CD4-positive, alpha-beta T cell treated with Interleukin-1 beta for 1 hour (primary cell): ENCODE measurements at regions not wholly inside any gene's neighbourhood (a gene's known extent, or its start where the extent isn't known, plus 50 kb on each side); places are given as distances from the start of the nearest gene placed in this dataset.

Experiments used
- DNase-seq, 2 donors: peaks; one replicate each; pipeline ENCODE4 v3.0.0-alpha.2; 2020 to 2022

DNA sequence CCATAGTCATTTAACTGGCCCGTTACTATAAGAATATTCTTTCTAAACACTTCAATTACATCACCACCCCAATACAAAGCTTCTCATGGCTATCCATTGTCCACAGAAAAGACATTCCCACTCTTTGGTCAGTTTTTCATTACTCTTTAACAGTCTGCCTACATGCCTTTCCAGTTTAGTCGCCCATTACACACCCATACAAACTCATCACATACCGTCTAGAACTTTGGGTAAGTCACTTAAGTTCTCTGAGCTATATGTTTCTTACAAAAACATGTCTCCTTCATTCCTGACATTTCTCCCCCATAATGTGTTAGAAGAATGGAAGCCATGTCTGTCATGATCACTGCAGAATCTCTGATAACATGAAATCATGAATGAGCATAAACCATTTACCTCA lies 108.2 kb upstream of the STK17B start:
- DNase-seq = no peak

DNA sequence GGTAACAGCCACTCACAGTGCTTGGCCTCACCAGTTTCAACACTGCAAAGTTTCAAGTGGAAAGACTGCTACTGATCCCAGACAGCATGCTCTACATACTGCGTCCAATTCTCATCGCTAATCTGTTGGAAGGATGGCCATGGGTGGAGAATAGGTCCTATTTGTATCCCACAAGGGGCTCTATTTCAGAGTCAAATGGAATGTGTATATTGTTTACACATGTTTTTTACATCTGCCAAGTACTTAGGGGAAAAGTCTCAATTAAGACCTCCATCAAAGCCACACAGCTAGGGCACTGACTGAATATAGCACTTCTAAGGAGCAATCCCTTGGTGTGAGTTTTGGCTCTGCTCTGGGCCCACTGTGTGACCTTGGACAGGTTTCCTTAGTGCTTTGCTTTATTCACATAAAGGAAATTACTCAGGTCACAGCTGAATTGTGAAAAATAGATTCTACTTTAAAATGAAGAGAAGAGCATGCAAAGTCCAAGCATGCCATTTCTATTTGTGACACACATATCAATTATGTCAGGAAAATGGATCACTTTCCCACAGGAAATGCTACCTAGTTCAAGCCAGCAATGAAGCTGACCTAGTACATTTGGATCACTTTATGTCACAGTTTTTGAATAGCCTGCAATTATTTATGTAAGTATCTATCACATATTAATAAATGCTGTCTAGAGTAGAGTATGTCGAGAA lies 112.9 kb upstream of the STK17B start:
- no peak for DNase-seq

DNA sequence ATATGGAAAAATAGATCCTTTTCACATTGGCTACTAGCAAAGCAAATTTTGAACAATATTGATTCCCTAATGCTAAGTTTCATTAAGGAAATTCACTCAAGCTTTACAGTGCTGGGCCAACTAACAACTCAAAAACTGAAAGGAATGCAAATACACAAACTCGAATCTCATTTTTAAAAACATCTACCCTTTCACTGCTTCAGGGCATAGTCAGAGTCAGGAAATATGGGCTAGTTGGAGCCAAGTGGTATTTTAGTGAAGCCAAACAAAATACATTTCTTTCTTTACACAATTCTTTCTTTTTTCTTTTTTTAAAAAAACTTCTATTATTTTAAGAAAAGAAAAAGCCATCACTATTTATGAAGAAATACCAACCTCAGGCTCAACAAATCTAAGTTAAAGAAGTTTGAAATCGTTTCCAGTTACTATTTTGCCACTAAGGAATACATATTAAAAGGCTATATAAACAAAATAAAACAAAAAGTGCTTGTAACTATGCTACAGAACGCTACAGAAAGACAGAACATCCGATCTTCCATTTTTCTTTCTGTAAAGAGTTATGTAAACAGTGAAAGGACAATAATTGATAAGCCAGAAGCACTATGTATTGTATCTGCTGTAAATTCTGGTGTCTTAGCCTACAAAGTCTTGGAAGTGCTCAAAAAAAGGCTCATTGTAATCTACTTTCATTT lies 113.6 kb upstream of the STK17B start:
- no peak for DNase-seq

DNA sequence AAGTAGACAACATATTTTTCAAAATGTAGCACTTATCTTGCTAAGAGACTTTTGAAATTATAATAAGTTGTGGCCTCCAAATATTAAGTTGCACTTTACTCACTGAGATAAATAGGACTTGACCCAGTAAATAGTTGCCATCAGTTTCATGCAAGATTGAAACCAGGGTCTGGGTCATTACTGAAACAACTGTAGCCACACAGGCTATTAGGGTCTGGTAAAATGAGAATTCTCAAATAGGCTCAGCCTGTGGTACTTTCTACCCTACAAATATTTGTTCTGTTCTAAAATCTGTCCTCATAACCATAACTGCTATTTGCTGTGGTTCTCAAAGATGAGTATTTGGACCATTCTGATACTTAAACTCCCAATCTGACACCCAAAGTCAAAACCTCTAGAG lies 115.4 kb upstream of the STK17B start:
- no peak for DNase-seq

DNA sequence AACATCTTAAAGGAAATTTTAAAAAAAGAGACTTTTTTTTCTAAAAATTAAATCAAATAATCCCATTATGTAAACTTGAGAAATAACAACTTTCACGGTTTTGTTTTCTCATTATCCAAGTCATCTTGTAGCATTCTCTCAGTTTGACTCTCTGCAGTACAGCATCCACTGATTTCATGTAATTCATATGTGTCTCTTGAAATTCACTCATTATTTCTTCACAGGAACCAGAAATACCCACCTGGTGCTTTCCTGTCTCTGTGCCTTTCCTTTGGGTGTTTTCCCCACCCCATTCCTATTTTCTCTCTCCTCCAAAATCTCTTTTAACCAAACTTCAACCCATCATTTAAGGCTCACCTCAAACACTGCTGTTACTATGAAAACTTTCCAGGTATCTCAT lies 116.1 kb upstream of the STK17B start:
- DNase-seq = no peak

DNA sequence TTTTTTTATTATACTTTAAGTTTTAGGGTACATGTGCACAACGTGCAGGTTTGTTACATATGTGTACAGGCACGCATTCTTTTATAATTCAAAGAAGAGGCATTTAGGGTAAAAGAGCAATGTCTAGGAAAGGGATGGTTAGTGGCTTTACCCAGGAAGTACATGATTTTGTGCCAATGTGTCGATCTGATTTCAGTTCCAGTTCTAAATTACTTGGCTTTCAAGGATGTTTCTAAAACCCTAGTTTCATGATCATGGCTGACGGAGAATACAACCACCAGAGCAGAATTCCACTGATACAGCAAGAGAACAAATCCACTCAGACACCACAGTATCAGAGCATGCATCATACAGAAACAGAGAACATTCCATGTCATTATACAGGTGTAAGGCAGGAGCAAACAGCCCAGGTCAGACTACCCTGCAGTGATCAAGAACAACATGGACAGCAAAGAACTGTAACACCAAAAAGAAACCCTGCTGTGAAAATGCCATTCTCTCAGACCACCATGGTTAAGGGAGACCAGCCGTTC lies 116.7 kb upstream of the STK17B start:
- no peak for DNase-seq

DNA sequence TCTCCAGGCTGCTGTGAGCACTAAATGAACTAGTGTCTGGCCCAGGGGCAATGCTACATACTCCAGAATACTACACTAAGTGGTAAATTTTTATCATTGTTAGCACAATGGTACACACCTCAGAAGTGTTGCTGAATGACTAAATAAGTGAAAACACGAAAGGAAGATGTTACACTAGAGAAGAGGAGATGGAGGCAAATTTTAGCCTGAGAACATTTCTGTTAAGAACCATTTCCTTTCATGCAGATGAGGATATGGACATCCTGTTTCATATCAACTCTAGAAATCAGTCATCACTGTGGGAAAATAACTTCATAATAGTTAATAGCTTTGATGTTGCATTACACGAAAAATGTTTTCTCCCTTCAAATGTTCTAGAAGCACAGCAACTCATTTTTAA lies 117.6 kb upstream of the STK17B start:
- DNase-seq = no peak

DNA sequence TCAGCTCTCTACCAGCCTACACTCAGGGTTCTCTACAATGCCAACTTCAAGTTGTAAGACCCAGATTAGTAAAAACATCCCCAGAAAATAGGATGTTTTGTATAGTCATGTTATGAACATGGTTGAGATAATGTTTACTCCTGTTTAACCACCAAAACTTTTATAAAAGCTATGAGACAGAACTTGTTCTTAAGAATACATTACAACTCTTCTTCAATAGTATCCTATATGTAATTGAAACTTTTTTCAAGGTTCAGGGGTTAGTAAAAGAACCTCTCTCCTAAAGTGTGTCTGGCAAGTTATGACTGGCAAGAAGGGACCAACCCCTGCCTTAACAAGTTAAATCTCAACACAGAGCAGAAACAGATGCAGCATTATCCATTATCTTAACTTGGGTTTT lies 118.8 kb upstream of the STK17B start:
- DNase-seq = no peak

DNA sequence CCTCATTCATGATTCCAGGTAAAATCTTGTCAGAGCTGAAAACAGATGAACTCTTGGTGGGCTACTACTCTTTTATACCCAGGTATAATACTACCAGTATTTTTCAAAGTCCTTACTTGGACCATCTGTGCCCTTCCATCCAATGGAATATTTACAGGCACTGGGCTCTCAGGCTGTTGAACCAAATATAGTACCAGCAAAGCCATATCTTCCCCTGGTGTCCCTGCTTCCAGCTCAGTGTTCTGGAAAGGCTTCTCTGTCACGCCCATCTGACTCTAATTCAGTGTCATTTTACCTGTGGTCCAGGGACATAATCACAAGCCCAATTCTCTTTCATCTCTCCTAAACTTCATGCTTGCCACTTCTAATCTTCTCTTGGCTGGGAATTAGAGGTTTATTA lies 119.2 kb upstream of the STK17B start:
- DNase-seq = no peak

DNA sequence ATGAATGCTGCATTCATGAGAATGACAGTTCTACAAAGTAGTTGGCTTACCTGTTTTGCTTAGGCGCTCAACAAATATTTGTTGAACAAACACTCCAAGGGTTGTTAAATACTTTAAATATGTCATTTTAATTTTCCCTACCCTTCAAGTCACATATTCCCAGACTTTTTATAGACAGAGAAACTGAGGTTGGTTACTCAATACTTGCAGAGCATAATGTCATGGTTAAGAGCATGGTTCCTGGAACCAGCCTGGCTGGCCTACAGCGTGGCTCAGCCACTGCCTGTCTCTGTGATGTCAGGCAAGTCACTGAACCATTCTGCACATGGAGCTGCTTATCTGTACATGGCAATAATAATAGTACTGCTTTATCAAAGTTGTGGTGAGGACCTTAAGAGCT lies 120.0 kb upstream of the STK17B start:
- no peak for DNase-seq

DNA sequence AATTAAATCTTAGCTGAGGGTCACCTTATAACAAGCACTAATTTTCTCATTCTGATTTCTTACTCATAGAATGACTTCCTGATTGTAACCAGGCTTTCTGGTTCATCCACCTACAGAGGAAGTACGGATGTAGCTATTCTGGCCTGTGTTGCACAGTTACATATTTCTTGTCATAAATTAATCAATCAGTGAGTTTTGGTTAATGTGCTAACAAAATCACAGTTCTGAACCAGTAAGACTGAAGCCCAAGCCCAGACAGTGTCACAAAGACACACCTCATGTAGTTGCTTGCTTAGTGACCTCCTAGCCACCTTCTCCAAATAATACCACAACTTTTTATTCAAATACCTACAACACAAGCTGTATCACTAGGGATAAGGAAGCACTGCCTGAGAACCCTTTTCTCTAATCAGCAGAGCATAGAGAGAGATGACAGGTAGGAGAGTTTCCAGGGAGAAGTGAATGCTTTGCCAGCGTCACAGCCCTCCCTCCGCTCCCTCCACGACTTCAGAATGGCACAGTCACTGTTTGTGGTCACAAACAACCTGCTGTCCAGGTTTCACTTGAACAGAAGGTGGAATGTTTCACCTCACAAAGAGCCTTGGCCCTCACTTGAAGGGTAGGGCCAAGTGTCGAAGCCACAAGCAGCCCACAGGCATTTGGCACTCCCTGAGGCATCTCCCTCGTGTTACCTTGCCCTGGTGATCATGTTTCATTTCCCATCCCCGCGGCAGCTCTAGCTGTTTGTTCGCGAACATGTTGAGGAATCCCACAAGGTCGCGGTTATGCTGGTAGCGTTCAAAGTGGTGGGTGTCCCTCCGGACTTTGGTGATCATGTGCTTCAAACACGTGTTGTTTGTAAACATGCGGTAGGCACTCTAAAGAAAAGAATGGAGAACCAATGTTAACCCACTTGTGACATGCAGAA lies 120.8 kb upstream of the STK17B start:
- peak; percentile 3 to 6 for DNase-seq

DNA sequence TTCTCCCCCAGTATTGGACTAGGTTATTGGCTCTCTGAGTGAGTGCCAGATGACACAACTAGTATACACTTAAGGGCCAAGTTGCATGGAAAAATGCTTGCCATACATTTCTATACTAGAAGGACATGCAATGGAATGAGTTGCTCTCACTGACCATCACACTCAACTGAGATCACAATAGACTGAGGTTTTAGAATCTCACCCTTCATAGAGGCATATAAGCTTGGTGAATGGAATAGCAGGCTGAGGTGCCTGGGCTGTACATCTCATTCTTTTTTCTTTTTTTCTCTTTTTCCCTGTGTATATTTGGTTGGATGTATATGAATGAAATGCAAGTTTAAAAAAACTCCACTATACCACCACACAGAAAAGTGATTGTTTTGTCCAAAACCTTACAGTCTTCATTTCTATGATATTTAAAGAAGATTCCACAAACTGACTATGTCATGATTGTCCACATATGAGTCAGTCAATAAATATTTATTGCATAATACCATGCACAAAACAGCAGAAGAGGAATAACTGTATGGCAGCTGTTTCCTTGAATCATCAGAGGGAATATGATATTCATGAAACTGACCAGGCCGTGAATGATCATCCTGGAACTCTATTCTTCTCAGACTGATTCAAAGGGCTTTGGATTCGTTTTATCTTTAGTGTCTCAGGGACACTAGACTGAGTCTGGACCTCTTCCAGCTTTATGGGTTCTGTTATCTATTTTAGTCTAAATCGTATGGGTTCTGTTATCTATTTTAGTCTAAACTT lies 122.6 kb upstream of the STK17B start:
- no peak for DNase-seq

DNA sequence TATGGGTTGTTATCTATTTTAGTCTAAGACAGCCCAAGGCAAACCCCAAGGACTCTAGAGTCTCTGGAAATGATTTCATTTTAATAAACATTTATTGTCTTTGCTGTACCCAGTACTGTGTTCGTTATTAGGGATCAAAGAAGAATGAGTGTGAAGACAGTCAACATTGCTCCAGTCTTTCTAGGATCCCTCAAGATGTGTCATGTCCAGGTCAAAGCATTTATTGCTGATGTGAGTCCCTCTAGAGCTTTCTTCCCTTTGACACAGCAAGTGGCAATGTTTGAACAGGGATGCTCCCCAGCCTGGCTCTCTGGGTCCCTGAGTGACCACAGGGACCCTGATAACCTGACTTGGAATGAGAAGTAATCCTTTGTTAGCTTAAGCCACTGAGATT lies 123.1 kb upstream of the STK17B start:
- no peak for DNase-seq

DNA sequence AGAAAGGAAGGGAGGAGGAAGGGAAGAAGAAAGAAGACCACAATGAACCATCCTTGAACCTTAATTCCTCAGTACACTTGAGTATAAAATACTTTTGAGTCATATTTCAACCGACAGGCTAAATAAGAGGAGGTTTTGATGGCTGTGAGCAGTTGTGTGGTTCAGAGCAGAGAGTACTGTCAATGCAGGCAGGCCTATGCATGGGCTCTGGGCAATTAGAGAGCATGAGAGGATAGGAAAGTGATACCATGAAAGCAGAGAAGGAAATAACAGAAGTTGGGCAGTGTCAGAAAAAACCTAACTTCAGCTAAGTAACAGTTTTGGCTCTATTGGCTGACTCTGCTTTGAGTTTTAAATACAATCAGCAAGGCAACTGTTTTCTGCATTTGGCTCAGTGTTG lies 123.6 kb upstream of the STK17B start:
- DNase-seq = no peak

DNA sequence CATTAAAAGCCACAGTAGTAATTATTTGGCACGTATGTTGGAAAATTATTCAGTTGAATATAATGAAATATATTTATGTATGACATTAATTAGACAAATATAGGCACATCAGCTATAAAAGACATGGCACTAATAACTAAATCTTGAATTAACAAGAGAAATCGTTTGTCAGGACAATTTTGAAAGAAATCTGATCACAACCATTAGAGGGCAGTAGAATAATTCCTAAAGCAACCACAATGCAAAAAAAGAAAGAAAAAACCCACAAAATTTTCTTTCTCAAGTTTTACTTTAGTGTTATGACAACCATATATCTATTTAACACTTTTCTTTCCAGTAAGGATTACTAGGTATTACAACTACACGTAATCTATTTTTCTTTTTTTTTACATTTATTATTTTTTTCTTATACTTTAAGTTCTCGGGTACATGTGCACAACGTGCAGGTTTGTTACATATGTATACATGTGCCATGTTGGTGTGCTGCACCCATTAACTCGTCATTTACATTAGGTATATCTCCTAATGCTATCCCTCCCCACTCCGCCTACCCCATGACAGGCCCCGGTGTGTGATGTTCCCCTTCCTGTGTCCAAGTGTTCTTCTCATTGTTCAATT lies 126.8 kb upstream of the STK17B start:
- DNase-seq = peak in 1 of 2 donors; percentile 15

DNA sequence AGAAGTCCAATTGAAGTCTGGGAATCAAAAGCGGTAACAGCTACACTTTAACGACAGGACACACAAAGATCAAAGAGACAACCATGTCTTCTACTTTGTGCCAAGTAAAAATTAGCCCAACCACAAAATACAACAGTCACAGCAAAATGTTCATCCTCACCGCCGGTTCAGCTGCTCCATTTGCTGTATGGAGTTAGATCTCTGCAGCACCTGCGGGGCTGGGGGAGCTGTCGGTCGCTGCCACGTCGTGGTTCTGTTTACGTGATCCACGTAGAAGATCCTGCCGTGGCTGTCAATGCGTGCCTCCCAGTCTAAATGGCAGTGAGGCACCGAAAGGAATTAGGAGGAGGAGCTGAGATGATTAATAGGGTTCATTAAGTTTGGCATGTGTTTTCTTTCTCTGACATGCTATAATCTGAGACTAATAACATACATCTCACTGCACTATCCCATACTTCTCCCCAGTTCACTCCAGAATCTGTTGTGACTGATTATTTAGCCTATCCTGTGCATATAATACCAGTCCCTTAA lies 136.5 kb upstream of the STK17B start:
- no peak for DNase-seq

DNA sequence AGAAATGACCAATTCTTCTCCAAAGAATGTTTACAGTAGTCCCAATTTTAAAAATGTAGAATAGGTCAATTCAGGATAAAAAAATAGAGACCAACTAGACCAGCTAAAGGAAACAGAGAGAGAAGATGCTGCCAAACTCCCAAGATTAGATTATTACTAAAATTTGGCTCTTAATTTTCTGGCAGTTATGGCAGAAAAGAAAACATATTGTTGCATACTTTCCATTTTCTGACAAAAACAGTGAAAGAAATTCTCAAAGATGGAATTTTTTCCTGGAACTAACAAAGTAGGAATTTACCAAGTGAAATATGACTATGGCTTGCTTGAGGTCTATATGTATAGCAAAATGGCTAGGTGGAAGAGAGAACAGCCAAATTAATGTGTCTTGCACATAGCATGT lies 138.3 kb upstream of the STK17B start:
- DNase-seq = no peak

DNA sequence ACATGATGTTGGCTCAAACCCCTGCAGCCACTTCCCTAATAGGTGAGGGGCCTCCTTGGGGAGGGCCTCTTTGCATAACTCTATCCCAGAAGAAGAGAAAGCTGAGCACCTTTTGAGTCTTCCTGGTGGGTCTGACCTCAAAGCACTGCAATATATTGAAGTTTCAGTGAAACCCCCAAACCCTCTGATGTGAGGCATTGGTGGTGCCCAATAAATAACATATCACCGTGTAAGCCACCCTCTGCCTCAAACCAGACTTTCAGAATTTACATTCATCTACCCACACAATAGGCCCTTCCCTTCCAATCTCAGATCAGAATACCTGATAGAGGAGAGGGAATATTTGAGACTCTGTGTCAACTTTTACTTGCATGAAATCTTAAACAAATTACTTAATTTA lies 142.8 kb upstream of the STK17B start:
- no peak for DNase-seq

DNA sequence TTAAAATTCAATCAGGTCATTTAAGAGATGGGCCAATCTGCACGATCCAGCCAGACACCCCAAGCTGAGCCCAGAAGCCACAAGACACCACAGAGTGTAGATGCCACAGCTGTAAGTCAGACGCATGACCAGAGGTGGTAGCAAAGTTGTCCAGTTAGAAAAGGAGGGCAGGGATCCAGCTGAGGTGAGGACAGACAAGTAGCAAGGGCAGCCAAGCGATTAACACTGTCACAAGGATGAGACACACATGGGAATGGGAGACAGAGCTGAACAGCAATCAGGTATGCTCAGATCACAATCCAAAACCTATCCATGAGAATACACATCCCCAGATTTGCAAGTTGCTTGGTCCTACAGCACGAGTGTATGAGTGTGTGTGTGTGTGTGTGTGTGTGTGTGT lies 143.4 kb upstream of the STK17B start:
- DNase-seq = no peak

DNA sequence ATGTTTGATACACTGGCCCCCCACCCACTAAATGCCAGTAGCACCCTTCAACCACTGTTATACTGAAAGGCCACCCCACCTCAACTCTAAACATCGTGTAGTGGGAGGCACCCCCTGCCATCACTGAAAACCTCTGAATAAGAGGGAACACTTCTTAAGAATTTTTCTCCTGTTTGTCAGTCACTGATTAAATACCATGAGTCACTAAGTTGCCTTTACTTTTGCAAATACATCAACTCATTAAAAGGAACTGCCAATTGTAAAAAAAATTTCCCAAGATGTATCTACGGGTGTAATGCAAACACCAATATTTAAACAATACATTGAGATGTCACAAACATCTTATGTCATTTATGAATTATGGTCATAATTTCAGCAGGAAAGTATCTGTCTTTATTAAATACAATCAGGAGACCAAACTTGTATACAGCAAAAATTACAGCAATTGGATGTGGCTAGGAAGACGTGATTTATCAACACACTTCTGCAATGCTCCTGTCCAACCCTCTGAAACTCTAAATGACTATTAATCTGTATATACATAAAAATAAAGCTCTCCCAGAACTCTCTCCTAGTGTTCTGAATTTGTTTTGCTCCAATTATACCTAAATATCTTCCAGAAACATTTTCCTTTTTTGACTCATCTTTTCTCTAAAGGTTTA lies 144.1 kb upstream of the STK17B start:
- DNase-seq = no peak

DNA sequence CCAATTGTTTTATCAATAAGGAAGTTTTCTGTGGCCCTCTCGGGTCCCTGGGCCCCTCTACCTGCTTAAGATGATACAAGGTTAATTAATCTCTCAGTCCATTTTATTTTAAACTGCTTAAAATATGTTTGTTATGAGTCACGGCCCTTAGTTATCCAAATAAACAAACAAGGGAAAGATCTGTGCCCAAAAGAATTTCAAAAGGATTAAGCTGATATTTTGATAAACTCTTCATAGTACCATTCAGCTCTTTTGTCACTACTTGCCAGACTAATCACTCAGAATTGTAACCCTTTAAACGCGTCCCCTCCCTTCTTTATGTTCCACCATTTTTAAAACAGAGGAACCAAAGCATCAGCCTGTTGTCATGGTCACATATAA lies 144.7 kb upstream of the STK17B start:
- DNase-seq = no peak
